GM21723 (cell line): ENCODE measurements at regions not wholly inside any gene's neighbourhood (a gene's known extent, or its start where the extent isn't known, plus 50 kb on each side); places are given as distances from the start of the nearest gene placed in this dataset.
"Not testable (repeated sequence)": the region's sequence is repeated elsewhere in the genome, so short reads cannot be mapped to it uniquely, and the experiment has no call there.

Source experiments
- ATAC-seq: cut with Tn5 transposase; IDR thresholded peaks from one replicate; pipeline ENCODE4 v1.9.1; 2021; ENCODE audit warnings: mild to moderate bottlenecking, moderate library complexity; ENCODE audit not compliant: unreplicated experiment

DNA sequence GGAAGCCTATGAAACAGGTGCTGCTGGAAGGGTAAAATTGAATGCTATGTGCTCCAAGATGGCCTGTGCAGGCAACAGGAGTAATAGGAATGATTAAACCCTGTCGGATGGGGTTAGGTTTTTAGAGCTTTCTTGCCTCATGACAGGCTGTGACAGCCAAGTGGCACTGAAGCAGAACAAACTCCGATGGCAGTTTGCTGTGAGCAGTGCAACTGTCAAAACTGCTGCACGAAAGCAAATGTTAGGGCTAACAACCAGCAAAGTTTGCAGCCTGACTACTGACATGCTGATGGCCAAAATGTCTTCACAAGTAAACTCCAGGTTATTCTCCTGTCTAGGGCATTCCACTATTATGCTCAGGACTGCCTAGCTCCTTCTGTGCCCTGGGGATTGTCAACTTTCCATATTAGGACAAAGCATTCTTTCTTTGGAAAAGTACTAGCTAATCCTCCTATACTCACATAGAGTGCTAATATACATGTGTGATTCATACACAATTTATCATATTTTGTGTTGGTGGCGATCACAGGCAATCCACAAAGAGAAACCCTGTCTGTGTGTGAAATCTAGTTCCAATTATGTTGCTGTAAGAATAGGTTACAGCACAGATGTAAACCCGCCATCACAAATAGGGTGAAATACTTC, 486.6 kb upstream of the TENM3 start:
- no peak for ATAC-seq

DNA sequence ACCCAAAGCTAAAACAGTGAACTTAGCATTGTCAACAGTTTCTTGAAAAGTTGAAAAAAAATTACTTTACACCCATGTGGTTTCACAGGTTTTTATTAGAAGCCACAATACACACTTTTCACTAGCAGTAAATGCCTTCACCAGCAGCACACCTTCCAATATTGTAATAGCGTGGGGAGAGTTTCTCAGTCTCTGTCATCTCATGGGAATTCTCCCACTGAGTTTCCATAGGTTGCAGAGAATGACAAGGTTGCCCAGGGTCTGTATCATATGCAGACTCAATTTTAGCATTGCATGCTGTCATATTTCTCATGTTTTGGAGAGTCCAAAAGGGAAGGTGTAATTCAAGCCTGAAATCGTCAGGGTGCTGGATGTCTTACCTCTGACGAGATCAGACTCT, 486.1 kb upstream of the TENM3 start:
- no peak for ATAC-seq

DNA sequence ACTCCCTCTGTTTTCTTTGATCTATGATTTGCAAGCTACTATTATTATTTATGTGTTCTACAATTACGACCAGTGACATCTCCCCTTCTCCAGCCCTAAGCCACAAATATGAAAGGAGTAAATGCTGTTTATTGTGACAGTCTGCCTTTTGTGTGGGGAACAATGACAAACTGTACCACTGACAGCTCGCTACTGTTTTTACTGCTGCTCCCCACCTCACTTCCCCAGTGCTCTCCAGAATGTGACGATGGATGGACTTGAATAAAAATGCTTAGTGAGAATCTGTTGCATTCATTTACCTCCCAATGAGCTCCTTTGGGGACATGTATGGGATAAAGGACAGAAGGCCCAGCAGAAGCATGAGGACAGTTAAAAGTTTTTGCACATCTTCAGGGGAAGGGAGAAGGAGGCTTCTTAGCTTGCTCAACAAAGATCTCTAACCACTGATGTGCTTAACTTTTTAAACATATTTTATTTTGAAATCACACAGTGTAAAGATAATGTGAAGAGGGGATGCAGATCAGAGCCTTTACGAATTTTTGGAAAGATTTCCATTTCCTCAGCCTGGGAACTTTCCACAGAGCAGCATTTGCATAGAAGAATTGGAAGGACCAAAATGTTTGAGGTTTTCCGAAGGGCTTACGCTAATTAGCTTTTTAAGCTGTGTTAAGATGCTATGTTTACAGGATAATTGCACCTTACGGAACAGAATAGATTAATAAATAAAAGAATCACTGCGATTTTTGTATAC, 485.1 kb upstream of the TENM3 start:
- ATAC-seq, result no peak

DNA sequence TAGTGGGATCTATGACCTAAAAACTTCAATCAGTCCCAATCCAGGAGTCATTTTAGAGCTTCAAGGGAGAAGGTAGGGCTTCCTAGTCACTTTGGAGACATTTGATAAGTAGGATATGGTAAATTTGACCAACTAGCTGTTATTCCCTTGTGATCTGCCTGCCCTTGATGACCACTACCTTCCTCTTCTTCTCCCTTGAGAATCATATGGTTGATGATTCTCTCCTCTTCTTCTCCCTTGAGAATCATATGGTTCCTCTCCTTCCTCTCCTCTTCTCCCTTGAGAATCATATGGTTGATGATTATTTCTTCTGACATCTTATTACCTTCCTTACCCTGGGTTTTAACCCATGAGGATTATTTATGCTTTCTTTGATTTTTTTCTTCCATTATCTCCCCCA, 482.6 kb upstream of the TENM3 start:
- ATAC-seq, result no peak

DNA sequence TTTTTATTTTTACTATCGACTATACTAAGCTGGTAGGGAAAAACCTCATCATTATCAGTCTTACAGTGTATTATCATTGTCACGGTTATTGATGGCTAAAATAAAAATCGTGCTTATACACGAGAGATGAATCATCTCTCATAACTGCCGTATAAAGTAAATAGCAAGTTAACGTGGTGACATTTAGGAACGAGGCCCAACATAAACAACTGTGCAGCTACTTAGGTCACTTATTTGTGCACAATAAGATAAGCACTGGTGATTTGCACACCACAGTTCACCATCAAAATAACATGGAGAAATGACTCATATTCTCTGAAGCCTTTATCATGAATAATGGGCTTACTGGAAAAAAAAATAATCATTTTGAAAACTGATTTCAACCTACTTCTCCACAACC, 482.0 kb upstream of the TENM3 start:
- no peak for ATAC-seq

DNA sequence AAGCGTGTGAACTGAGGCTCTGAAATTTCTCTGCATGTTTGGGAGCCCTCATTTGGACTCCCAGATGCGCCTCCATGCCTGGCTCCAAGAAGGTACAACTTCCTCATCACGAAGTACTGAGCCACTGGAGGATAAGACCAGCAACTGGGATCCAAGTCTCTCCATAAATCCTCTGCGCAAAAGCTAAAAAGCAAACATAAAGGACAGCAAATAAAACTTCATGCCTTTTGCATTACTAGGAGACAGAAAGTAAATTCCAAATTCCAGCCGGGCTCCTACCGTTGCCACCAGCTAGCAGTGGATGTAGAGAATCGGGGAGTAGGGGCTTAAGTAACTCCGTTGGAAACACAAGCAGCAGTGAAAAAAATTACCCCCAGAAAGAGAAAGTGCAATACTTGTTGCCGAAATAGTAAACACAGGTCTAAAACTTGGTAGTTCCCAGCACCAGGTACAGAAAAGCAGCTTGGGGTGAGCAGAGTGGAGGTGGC, 477.1 kb upstream of the TENM3 start:
- ATAC-seq, result no peak

DNA sequence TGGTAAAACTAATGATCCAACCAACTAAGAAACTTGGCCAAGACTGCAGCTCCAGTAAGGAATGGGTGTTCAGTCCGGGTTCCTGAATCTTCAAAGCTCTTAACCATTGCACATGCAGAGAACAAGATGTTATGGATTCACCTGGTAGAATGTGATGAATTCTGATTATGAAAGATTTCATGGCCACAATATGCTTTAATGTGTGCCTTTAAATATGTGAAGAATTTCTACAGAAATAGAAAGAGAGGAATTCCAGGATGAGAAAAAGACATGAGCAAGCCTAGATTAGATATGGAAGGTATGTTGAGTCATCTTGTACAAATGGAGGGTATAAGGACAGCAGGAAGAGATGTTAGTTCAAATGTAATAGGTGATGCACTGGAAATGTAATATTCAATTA, 472.2 kb upstream of the TENM3 start:
- no peak for ATAC-seq

DNA sequence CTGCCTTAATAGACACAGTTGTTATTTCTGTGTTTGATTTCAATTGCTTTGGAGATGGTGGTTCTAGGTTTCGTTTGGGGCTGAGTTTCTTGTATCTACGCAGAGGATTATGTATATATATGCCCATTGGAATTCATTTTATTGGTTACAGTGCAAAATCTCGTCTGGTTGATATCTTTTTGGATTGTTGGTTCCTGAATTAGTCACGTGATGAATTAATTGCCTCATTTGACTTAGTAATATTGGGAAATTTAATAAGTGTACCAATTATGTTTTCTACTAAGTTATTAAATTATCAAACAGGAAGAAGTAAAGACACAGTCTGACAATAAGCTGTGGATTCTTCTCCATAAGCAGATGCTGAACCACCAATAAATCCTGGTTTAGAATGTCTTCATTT, 467.9 kb upstream of the TENM3 start:
- no peak for ATAC-seq

DNA sequence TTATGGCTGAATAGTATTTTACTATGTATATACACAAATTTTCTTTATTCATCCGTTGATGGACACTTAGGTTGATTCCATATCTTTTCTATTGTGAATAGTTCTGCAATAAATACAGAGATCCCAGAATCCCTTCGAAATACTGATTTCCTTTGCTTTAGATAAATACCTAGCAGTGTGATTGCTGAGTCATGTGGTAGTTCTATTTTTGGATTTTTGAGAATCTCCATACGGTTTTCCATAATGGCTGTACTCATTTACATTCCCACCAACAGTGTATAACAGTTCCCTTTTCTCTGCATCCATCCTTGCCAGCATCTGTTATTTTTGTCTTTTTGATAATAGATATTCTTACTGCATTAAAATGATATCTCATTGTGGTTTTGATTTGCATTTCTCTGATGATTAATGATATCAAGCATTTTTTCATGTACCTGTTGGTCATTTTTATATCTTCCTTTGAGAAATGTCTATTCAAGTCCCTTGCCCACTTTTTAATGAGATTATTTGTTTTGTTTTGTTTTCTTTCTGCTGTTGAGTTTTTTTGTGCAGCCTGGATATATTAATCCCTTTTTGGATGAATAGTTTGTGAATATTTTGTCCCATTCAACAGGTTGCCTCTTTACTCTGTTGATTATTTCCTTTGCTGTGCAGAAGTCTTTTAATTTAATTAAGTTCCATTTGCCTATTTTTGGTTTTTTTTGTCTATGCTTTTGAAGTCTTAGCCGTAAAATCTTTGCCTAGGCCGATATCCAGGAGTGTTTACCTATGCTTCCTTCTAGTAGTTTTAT, 466.7 kb upstream of the TENM3 start:
- ATAC-seq, result no peak

DNA sequence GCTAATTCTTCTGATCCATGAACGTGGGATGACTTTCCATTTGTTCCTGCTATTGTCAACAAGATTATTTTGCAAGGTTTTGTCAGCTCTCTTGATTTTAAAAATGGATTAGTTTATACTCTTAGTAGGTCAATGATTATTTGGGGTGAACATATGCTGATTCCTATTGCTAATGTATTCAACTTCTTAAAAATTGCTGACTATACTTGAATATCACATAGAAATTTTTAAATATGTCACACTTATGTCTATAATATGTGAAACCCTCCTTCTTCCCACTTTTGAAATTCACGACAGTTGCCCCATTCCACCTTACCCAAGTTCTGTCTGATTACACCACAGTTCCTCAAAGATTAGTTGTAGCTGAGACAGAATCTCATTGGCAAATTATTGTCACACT, 465.7 kb upstream of the TENM3 start:
- ATAC-seq, result no peak

DNA sequence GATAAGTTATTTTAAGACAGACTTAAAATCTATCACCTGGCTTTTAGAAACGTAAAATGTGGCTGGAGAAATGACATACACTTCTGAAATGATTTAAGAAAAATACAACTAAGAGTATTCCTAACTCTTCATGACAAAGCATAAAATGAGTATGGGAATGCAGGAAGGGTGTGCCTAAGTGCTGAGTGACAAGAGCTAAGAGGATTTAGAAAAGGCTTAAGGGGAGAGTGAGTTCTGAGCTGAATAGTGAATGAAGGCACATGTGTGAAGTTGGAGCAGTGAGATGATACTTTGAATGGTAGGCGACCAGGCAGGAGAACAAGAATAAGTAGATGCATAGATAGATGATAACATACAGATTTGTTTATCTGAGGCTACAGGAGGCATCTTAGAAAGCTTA, 458.3 kb upstream of the TENM3 start:
- no peak for ATAC-seq

DNA sequence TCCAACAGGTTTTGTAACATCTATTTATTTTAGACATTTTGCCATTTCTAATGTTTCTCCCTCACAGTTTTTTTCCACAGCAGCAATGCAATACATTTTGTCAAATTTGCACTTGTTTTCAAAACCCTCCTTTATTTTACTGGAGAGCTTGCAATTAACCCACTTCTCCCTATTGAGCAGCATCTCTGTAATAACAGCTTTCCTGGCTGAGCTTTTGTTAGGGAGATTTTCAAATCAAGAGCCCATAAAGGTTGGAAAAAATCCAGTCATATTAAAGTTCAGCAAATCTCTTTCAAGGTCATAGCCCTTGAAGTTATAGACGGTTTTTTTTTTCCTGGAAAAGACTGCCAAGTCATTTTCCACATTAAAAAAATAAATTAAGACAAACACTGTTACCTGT, 450.6 kb upstream of the TENM3 start:
- no peak for ATAC-seq

DNA sequence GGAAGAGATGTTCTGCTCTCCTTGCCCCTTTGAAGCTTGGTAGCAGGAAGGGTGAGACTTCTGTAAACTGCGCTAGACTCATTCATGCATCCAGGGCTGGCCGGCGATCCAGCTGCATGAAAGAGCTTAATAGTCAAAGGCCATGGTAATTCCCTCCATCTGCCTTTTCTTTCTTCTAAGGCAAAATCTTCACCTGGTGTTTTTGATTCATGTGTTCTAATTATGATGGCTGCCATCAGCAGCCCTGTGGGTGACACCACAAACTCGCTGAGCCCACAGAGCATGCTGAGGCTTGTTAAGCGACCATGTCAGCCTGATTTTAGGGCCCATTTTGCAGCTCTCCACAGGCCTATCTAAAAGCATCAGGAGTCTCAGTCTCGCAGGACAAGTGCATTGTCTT, 450.1 kb upstream of the TENM3 start:
- ATAC-seq, result no peak

DNA sequence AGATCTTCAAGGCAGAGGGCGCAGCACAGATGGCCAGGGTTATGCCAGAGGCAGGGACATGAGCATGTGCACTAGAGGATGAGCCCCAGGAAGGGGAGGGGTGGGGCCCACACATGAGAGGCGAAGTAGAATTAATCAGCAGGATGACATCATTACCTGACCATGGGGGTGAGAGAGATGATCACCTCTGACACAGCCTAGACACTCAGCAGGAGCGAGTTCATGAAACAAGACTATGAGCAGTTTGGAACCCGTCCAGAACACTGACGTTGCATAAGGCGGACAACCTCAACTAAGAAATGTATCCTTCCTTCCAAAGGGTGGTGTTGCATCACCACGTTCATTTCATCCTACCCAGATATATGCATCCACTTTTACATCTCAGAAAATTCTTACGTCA, 446.7 kb upstream of the TENM3 start:
- ATAC-seq, result no peak

DNA sequence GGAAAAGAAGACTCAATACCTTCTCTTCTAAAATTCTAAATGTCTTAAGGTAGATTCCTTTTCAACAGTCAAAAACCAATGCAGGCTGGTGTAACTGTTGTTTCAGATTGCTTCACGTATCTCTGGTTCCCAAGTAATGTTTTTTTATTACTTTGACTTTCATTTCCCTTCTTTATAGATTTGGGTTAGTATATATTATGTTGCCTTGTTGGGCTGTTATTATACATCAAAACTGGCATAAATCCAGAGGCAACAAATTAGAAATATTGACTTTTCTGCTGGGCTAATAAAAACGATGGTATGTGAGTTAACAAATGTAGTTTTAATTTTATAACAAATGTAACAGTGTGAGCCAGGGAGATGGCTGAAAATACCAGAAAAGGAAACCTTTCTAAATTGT, 444.7 kb upstream of the TENM3 start:
- ATAC-seq, result no peak

DNA sequence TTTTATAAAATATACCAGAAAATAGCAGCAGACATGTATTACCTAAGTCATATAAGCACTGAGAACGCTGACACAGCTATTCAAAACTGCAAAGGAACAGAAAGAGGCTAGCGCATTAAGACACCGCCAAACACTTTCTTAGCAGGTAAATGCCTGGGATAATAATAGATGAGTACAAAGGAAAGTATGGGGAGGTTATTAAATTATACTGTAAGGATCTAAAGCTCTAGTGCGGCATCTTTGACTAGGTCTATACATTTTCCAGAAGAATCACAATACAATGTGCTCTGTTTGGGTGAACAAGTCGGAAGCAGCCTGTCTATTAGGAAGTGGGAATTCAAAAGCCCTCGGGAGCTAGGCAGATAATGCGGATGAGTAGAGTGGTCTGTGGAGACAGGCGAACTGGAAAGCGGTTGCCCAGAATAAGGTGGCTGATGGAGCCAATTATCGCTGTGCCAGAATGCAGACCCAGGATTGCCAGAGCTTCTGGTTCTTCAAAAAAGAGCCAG, 443.6 kb upstream of the TENM3 start:
- ATAC-seq, result no peak

DNA sequence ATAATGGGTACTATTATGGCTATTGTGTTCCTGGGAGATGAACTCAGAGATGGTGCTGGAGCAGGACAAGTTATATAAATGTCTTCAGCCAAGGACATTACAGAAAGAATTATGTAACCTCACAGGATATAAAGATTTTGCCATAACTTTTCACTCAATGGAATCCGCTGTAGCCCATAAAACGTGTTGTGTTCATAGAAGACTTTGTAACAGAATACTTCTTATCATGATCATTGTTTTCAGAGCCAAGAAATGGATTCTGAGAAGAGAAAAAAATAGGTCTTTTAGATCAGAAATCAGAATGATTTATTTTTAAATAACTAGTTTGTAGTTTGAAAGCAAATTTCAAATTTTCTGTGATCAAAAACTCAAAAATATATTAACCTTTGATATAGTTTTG, 441.0 kb upstream of the TENM3 start:
- no peak for ATAC-seq

DNA sequence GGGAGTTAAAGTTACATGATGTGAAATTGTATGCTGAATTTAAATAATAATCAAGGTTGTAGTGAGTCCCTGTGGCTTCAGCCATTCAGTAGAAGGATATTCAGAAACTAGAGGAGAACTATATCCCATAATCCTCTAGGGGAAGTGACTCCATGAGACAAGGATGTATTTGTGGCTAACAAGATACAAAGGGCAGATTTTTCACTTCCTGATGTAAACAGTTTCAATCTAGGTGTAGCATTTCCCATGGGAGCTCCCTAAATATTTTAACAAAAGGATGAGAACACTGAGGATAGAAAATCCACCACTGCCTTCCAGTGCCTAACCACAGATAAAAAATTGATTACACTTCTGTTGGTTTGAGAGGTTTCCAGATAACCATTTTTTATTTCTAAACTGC, 435.4 kb upstream of the TENM3 start:
- ATAC-seq, result no peak

DNA sequence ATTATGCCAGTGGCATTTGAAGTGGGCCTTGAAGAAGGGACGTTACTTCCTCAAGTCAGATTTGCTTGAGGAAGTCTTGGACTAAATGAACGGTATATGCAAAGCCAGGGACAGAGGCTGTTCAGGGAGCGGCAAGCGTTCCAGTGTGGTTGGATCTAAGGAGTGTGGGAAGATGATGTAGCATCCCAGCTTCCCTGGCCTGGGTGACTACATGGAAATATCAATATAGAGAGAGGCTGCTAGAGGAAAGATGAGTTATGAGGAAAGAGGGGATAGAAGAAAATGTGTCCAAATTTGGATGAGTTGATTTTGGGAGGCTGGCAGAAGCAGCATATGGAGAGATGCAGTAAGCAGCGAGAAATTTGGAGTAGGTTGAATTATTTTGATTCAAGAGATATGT, 432.5 kb upstream of the TENM3 start:
- ATAC-seq, result no peak

DNA sequence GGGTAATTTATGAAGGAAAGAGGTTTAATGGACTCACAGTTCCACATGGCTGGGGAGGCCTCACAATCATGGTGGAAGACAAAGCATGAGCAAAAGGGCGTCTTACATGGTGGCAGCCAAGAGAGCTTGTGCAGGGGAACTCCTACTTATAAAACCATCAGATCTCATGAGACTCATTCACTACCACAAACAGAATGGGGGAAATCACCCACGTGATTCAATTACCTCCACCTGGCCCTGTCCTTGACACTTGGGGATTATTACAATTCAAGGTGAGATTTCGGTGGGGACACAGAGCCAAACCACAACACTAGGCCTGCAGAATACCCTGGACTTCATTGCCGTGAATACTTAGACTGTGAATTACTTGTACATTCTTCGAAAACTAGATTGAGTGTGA, 431.7 kb upstream of the TENM3 start:
- ATAC-seq, result not testable (repeated sequence)

DNA sequence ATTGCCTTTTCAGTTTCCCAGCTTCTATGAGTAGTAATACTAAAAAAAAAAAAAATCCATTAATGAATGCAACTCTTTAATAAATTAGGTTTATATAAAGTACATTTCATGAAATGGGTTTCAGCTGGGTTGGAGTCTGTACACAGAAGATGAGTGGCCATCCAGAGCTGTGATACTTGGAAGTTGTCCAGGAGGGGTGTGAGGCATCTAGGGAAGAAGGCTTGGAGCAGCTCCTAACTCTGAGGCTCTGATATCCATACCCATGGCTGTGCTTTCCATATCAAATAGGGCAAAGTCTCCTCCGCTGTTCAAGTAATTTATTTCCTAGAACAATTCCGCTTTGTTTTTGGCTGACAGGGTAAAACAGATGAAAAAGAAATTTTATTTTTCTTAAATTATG, 423.3 kb upstream of the TENM3 start:
- ATAC-seq, result no peak

DNA sequence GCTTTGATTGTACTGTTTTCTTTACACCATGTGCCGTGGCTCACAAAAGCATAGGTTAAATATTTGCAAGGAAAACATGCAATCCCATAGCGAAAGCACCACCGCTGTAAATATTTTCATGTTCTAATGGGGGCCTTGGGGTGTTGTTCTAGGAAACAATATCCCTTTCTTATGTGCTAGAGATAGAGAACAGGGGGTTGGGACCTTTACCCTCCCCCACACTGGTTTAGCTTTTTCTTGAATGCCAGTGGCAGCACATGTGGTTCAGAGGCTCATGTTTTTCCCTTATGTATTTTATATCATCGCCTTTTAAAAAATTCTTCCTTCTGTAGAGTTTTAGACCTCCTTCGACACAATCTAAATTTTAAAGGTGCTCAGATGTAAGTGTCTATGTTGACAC, 422.6 kb upstream of the TENM3 start:
- no peak for ATAC-seq
